ENCODE measurements at regions not wholly inside any gene's neighbourhood (a gene's known extent, or its start where the extent isn't known, plus 50 kb on each side); places are given as distances from the start of the nearest gene placed in this dataset.

DNA sequence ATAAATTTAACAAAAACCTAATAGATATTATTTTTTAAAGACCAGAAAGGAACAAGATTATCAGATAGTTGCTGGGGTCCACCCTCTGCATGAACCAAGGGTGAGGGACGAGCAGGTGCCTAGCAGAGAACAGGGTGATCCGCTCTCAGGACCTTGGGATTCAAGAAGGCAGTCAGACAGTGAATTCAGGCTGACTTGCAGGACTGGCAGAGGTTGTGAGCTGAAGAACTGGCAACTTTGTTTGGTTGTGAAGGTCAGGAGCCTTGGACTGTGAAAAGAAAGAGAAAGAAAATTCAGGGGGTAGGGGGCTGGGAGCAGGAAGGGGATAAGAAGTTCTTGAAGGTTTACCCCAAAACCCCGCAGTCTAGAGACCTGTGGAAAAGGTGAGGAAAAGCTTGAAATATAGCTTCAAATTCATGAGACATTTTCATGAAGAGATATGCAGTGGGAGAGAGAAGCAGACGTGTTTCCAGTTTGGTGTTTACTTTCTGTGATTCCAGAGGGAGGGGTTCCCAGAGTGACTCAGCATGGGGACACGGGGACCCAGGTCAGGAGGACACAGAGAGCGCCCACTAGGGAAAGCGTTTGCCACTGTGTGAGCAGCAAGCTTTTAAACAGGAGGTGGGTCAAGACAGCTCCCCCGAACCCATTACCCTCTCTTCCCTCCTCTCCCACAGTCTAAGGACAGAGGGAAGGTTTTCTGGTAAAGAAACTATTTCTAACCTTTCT is 217.2 kb upstream of the UMPS start:
- DNase-seq = no peak

DNA sequence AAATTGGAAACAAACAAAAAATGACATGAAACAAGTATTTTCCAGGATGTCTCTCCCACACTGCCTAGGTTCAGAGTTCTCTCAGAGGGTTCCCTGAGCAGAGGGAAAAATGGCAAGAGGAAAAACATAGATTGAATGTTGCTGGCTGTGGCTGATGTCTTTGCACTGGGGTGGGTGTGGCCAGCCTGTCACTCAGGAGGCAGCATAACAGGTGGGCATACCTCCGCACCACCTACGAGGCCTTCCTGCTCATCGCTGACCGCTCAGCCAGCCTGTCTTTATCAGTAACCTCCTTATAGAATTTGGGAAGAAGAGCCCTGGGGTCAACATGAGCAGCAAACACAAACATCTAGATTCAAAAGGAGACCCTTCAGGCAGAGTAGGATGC is 216.6 kb upstream of the UMPS start:
- no peak for DNase-seq

DNA sequence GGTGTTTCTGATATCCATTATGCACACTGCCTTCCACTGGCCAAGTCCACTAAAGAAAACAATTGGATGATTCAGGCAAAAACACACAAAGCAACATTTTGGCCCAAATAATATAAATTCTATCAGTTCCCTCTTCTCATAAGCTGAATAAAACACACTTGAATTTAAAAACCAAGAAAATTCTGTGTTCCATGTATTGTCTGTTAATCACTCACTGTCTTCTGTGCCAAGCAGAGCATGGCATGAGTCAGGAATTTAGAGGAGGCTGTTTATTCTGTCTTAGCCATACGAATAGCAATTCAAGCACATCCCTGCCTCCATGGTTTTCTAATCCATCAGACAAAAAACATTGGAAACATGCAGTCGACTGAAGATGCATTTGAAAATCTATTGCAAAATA is 215.6 kb upstream of the UMPS start:
- DNase-seq = no peak

DNA sequence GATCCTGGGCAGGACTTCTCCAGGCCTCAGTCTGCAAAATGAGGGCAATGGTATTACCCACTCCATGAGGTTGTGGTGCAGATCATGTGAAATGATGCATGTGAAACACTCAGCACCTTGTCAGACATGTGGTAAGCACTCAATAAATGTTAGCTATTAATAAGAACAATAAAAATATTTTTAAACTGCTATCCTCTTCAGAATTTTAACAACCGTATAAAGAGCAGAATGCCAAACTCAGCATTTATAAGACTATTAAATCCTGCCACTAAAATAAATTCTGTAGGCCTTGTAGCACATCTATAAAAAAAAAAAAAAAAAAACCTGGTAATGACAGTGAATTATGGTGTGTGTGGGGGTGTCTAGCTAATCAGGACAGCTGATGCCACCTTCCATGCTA is 213.9 kb upstream of the UMPS start:
- no peak for DNase-seq

DNA sequence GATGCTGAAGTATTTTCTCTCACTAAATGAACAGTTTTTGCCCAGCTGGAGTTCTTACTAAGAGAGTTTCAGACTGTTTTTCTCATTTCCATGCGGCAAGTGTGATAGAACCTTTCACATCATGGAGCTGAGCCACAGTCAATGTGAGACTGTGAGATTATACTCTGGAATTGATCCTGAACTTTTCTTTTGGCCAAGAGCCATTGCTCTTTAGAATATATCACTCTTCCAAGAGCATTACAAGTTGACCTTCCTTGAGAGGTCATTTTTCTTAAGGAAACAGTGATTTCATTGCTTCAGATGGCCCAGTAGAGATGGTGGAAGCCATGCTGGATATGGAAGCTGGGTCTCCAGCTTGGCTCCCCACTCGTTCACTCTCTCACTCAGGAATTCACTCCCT is 212.9 kb upstream of the UMPS start:
- no peak for DNase-seq

DNA sequence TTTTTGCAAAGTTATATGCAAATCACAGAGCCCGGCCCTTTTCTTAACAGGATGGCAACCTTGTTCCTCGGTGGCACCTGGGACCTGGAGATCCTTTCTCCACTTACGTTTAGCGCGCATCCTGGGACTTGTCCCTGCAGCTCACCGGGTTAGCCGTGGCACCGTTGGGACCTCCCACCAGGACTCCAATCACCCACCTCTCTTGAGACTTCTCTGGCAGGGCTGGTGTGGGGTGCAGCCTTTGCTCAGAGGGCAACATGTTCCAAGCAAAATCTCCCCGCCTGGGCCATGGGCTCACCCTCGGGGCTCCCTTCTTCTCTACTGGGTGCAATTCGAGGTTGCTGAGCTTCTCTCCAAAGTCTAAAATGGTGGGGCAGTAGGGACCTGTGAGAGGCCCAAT is 211.9 kb upstream of the UMPS start:
- no peak for DNase-seq

DNA sequence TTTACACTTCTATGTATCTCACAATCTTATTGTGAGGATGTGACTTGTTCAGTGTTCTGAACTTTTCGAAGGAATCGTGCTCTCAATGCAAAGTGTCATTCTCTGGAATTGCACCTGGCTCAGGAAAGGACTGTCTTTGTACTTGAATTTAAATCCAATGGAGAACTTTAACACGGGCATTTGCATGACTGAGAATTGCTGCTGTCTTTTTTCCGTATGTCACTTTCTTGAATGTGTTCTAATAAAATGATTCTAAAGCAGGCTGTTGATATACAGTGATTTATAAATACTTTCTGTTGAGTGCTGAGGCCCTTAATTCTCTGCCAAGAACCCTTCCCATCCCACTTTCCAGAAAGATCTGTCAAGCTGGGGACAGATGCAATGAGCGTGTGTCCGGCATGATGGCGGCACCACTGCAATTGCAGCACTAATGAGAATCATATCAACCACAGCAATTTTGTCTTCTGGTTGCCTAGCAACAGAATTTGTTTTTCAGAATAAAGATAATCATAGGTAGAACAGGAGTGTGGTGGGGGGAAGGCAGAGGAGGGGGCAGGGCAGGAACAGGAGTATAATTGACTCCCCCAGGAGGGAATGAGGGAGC is 210.6 kb upstream of the UMPS start:
- DNase-seq = no peak

DNA sequence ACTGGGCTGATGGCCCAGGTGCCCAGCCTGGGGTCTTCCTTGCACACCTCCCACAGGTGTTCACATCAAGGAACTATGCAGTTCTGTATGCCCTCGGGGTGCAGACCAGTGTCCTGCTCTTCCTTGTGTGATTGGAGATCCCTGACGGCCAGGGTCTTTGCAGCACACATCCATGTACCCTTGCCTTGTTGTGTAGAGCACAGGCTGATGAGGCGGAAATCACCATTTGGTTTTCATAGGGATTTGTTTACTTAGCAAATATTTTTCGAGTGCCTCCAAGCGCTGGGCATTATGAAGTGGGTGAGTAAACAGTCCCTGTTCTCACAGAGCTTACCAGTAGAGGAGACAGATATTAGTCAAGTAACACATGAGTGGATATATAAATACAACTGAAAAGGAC is 209.3 kb upstream of the UMPS start:
- peak; percentile 90 for DNase-seq

DNA sequence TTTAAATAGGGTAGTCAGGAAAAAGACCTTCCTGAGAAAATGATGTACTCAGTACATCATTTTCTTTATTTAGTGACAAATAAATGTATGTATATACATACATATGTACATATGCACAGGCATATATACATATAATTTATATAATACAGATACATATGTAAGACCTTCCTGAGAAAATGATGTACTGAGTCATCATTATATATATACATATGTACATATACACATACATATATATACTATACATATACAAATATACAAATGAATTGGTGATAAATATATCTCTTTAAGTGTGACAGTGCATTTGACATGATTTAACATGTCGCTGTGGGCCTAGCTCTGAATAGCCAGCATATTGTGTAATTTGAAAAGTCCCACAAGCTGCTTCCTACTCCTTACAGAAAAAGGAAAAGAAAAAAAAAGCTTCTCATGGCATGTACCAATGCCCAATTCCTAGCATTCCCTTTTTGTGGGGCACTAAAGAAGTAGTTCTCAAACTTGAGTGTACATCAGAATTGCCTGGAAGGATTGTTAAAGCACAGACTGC is 208.1 kb upstream of the UMPS start:
- DNase-seq = no peak

DNA sequence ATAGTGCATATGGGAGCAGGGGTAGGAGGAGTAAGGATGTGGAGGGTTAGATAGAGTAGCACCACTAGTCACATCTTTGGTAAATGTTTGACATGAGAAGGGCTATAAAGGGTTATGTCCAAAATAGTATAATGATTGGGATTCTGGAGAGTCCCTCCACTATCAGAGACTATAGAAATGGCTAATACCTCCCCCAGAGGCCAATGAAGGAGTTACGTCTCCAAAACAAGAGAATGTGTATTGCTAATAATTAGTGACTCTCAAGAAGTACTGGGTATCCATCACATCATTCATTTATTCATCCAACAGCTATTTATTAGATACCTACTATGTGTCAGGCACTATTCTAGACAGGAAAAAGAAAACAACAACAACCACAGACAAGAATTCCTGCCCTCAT is 203.7 kb upstream of the UMPS start:
- no peak for DNase-seq

DNA sequence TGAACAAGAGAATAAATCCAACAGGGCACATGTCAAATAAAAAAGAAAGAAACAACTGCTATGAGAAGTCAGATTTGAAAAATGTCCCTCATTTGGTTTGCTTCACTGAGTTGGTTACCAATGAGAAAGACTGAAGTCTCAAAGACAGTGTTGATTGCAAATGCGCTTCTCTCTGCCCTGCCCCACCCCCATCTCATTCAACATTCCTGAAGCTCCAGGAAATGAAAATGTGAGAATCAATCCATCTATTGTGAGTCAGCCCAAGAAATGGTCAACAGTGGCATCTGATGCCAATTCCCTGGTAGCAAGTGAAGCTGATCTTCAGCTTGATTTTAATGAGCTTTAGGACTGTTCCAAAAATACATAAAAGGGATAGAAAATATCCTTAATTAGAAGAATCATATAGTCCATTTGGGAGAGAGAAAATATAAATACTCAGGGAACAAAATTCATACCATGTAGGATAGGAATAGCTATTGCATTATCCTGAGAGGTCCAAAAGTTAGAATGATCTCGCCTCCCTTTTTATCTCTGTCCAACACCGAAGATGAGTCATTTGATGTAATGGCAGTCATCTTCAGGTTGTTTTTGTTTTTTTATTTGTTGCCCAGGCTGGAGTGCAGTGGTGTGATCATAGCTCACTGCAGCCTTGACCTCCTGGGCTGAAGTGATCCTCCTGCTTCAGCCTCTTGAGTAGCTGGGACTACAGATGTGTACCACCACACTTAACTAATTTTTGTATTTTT is 200.3 kb upstream of the UMPS start:
- DNase-seq = no peak

DNA sequence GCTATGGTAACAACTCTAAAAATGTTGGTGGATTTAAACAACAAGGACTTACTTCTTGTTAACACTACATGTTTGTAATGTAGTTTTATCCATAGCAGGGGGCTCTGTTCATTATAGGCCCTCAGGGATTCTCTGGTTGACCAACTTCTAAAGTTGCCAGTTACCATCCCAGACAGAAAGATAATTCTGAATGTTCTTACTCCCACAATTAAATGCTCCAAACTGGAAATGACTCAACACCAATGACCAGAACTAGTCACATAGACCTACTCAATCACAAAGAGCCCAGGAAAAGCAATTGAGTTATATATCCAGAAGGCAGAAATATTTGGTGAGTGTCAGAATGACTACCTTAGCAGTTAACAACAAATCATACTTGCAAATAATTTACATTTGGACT is 199.3 kb upstream of the UMPS start:
- no peak for DNase-seq

DNA sequence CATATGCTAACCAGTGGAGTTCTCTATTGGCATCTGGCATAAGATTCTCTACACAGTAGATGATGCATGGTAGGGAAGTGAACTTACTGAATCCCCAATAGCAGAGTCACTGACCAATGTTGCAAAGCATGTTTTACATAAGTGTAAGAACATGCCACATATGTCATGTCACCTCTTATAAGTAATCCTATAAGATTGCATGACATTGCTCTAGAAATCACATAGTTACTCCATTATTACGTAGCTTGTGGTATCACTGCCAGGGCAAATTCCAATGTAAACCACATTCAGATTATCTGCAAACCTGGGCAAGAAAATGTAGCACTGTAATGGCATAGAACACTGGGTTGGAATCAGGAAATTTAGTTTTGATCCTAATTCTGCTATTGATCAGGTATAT is 198.2 kb upstream of the UMPS start:
- DNase-seq = no peak

DNA sequence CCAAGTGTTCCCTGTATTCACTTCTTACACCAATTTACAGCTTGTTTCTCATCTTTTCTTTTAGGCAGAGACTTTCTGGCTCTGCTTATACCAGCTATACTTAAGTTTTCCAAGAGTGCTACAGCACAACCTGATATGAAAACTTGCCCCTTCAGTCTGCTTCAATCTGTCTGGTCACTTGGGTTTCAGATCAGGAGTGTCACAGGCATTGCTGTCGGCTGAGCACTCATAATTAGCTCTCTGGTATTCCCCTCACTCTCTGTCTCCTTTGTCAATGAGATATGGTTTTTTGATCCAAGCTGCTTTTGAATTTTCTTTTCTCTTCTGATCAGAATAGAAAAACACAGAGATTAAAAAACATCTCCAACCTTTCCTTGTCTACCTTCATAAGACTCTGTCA is 194.9 kb upstream of the UMPS start:
- DNase-seq = no peak

DNA sequence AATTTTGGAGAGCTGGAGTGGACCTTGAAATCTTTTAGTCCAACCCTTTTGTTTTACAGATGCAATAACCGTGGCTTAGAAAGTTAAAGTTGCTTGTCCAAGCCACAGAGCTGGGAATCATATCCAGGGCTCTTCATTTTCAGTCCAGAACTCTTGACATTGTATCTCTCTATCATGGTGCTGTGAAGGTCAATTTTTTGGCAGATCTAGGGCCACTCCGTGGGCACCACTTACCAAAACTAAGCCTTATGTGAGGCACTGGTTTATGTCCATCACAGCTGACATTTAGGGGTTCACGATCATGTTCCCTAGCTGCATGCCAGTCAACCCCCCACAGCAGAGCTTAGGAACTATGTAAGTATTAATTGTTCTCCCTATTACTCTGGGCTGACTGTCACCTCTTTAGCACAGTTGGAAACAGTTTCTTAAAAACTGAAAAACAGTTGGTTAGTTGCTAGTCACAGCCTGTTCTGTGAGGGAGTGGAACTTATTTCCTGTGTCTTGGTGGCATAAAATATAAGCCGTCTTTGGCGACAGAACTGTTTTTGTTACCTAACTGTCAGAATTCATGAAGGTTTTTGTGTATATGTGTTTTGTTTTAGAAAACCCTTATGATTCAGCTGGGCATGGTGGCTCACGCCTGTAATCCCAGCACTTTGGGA is 189.6 kb upstream of the UMPS start:
- no peak for DNase-seq

DNA sequence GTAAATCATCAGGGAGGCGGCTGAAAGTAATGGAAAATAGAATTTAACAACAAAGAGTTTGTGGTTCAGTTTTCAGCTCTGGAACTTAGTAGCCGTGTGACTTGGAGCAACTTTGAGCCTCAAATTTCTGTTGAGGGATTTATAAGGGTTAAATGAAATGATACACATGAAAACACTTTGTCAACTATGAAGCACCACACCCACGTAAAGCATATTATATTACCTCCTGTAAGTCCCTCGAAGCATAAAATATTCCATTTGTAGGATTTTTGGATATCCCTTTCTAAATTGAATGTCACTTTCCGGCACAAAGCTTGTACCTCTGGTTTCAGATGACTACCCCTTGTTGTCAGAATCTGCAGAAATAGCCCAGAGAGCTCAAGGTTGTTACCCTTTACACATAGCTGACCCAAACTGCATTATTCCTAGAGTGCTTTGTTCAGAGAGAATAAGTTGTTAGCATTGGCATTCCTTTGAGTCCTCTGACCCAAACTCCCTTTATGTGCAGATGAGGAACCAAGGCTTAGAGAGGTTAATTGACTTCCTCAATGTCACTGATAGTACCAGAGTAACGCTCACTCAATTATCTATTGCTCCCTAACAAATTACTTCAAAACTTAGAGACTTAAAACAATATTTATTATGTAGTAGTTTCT is 187.9 kb upstream of the UMPS start:
- no peak for DNase-seq

DNA sequence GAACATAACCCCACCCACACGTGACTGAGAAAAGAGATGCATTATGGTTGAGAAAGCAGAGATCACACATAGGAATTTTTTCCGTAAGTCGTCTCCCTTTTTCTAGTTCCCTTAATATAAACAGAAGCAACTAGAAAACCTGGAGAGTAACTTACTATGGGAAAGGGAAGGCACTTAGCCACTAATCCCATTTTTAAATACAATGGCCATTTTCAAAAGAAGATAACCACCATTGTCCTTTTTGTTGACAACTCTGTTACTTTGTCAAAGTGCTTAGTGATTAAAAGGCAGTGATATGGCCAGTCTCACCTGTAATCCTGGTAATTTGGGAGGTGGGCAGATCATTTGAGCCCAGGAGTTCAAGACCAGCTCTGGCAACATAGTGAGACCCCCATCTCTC is 184.4 kb upstream of the UMPS start:
- DNase-seq = no peak

DNA sequence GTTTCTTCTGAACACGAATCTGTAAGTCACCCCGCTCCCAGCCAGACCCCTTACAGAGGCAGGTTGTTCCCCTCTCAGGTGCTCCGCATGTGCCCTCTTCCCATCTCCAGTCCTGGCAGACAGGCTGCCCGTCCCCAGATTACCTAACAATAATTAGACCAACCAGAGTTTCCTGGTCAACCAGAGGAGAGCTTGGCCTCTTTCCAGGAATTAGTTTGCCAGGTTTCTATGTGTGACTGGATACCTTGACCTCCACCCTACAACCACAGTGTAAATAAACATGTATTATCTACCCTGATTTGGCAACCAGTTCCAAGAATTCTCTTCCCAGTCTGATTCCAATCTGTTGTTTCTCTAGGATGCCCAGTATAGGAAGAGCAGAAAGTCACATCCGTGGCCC is 178.0 kb upstream of the UMPS start:
- DNase-seq = peak; percentile 68

DNA sequence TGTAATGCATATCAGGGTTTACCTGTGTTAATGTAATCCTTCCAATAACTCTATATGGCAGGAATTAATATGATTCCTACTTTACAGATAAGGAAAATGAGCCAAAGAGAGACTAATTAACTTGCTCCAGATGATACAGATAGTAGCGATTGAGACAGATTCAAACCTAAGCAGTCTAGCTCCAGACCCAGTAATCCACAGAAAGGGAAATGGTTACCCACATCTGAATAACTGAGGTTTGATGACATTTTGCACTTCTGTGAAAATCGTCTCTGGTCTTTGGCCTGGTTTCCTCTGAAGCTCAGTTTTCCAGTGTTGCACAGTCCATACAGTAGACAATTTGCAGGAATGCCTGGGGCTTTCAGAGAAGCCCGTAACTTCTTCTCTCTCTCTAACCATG is 177.1 kb upstream of the UMPS start:
- DNase-seq = no peak

DNA sequence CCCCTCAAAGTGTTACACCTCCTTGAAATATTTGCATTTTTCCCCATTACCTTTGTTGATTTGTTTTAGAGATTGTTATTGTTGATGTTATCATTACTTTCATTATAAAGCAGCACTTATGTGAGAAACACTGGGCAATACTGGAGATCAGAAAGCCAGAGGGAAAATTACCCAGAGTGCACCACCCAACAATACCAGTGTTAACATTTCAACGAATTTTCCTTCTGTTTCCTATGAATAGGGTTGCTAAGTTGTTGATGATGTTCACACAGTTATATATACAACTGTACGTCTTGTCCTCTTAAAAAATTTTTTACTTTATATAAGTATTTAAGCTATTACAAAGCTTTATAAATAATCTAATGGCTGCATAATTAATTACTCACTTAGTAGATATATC is 173.6 kb upstream of the UMPS start:
- no peak for DNase-seq

DNA sequence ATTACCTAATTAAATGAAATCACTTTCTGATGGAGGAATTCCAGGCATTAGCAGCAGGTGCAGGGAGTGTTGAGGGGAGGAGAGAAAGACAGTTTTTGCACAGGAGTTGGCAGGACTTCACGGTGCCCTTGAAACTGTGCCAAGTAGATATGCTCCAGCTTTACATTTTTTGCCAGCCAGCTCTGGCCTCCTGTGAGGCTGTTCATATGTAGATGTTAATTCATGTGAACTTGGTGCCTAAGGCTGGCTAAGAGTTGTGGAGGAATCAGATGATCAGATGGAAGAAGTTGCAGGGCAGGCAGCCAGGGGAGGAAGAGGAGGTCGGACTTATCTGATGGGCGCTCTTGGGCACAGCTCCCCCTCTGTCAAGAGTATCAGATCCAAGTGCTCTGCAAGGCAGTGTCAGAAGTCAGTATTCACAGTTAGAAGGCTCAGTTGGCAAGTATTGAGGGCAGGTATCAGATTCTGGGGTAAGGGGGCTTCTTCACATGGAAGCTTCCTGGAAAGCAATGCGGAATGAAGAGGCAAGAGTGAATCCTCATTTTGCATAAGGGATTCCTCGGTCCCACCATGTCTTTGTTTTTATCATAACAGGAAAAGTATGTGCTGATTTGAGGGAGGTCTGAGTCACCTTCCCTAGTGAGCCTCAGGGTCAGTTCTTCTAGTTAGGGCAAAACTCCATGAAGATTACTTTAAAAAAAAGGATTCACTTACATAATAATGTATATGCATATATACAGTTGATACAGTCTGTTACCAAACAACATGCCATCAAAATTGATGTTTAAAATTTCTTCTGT is 172.6 kb upstream of the UMPS start:
- peak; percentile 94 for DNase-seq

All from NCI-H1105 (cell line).